Neural cell (in vitro differentiated cells): ENCODE measurements at regions not wholly inside any gene's neighbourhood (a gene's known extent, or its start where the extent isn't known, plus 50 kb on each side); places are given as distances from the start of the nearest gene placed in this dataset.

Experiments
- H2AFZ ChIP-seq: fragments of 200-600, 300-800 bp; sonication (generic), shearing (Covaris generic); 2 replicates; pipeline ENCODE4 v1.6.0; 2014; ENCODE audit warnings: low read depth, mild to moderate bottlenecking, antibody characterized with exemption, low read length, moderate library complexity
- H3F3A ChIP-seq: fragments of 200-600 bp; shearing (Covaris generic); 2 replicates; pipeline ENCODE4 v1.6.1; 2016; ENCODE audit warnings: mild to moderate bottlenecking, moderate library complexity, mixed read lengths, antibody characterized with exemption, low read length; ENCODE audit not compliant: insufficient read depth, poor library complexity, severe bottlenecking
- H3K27ac ChIP-seq: fragments of 200-600, 300-800 bp; sonication (generic), shearing (Covaris generic); 2 replicates; pipeline ENCODE4 v1.5.1; 2014; ENCODE audit warnings: mild to moderate bottlenecking, low read length, moderate library complexity
- H3K27me3 ChIP-seq: fragments of 300-800, 200-600 bp; sonication (generic), shearing (Covaris generic); 2 replicates; pipeline ENCODE4 v1.6.0; 2014; ENCODE audit warnings: mild to moderate bottlenecking, low read depth, low read length, moderate library complexity; ENCODE audit not compliant: insufficient read depth
- H3K36me3 ChIP-seq: fragments of 300-800, 200-600 bp; sonication (generic), shearing (Covaris generic); 2 replicates; pipeline ENCODE4 v1.5.1; 2014; ENCODE audit warnings: mild to moderate bottlenecking, antibody characterized with exemption, low read length, moderate library complexity; ENCODE audit not compliant: insufficient read depth
- H3K4me2 ChIP-seq: fragments of 300-800, 200-600 bp; sonication (generic), shearing (Covaris generic); 2 replicates; pipeline ENCODE4 v1.6.0; 2014; ENCODE audit warnings: mild to moderate bottlenecking, low read length
- H3K4me3 ChIP-seq: fragments of 300-800, 200-600 bp; sonication (generic), shearing (Covaris generic); 2 replicates; pipeline ENCODE4 v1.5.1; 2014; ENCODE audit warnings: mild to moderate bottlenecking, low read length, moderate library complexity
- H3K79me2 ChIP-seq: fragments of 200-600 bp; shearing (Covaris generic); replicated peaks from 2 replicates; pipeline ENCODE4 v1.6.0; 2014; ENCODE audit warnings: mild to moderate bottlenecking, low read length, moderate library complexity; ENCODE audit not compliant: insufficient read depth
- H3K9ac ChIP-seq: fragments of 300-800, 200-600 bp; sonication (generic), shearing (Covaris generic); 2 replicates; pipeline ENCODE4 v1.6.1; 2016; ENCODE audit warnings: mild to moderate bottlenecking, low read length, mixed read lengths
- H3K9me2 ChIP-seq: fragments of 200-600 bp; shearing (Covaris generic); 2 replicates; pipeline ENCODE4 v1.6.1; 2016; ENCODE audit warnings: mild to moderate bottlenecking, low read length, mixed read lengths; ENCODE audit not compliant: insufficient read depth
- H3K9me3 ChIP-seq: fragments of 200-600, 300-800 bp; sonication (generic), shearing (Covaris generic); 2 replicates; pipeline ENCODE4 v1.6.1; 2016; ENCODE audit warnings: mild to moderate bottlenecking, mixed run types, low read length, moderate library complexity, mixed read lengths
- H4K20me1 ChIP-seq: fragments of 200-600 bp; shearing (Covaris generic); 2 replicates; pipeline ENCODE4 v1.6.1; 2016; ENCODE audit warnings: mild to moderate bottlenecking, mixed run types; ENCODE audit not compliant: insufficient read depth
- CTCF ChIP-seq: fragments of 450-650 bp; IDR thresholded peaks from 2 replicates; pipeline ENCODE4 v1.5.1; 2014; ENCODE audit warnings: antibody characterized with exemption, mild to moderate bottlenecking, moderate library complexity; ENCODE audit not compliant: poor library complexity, severe bottlenecking
- EP300 ChIP-seq: fragments of 450-650 bp; conservative IDR thresholded peaks from 2 replicates; pipeline ENCODE4 v1.6.1; 2014; ENCODE audit warnings: antibody characterized with exemption, mild to moderate bottlenecking, moderate library complexity; ENCODE audit not compliant: poor library complexity, severe bottlenecking
- EZH2 ChIP-seq: fragments of 200-600, 300-800 bp; shearing (Covaris generic), sonication (generic); IDR thresholded peaks from 2 replicates; pipeline ENCODE4 v1.6.1; 2014; ENCODE audit warnings: antibody characterized with exemption, low read length, borderline replicate concordance, mild to moderate bottlenecking; ENCODE audit not compliant: insufficient read depth, poor library complexity, severe bottlenecking
- MXI1 ChIP-seq: fragments of 450-650 bp; conservative IDR thresholded peaks from 2 replicates; pipeline ENCODE4 v1.6.1; 2014; ENCODE audit warnings: antibody characterized with exemption, mild to moderate bottlenecking; ENCODE audit not compliant: poor library complexity, severe bottlenecking
- POLR2AphosphoS5 ChIP-seq: IDR thresholded peaks from 2 replicates; pipeline ENCODE4 v1.6.1; 2012
- RAD21 ChIP-seq: fragments of 450-650 bp; conservative IDR thresholded peaks from 2 replicates; pipeline ENCODE4 v1.6.1; 2014; ENCODE audit warnings: antibody characterized with exemption, mild to moderate bottlenecking, moderate library complexity
- REST ChIP-seq: IDR thresholded peaks from 2 replicates; pipeline ENCODE4 v1.6.1; 2012; ENCODE audit warnings: borderline replicate concordance
- SMC3 ChIP-seq: fragments of 450-650 bp; conservative IDR thresholded peaks from 2 replicates; pipeline ENCODE4 v1.6.1; 2014; ENCODE audit warnings: antibody characterized with exemption, mild to moderate bottlenecking, moderate library complexity; ENCODE audit not compliant: poor library complexity
- TAF1 ChIP-seq: IDR thresholded peaks from 2 replicates; pipeline ENCODE4 v1.6.1; 2012; ENCODE audit warnings: low read depth

DNA sequence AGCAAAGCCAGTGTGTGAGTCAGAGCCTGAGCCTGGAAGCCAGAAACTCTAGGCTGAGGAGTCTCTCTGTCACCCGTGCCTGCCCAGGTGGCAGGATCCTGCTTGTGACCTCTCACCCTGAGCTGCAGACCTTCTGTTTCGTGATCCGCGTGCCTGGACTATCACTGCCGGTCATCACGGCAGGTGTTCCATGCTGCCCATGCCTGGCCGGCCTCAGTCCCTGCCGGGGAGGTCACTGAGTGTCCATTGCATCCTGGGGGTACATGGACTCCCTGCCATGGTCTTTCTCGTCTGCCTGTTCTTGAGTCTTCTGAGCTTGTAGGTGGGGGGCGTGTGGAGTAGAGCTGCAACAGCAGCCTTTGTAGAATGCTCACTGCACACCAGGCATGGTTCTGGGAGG is 1032.4 kb downstream of the TBC1D22A start:
- Histone ChIP-seq H3K9me2 (no peaks in the 10 kb centered on the region), H3F3A (no peaks in the 10 kb centered on the region), H3K27ac (no peak overlapping the region), H3K9ac (no peak overlapping the region), H3K27me3 (no peaks in the 10 kb centered on the region), H3K9me3 (no peaks in the 10 kb centered on the region), H3K36me3 (no peaks in the 10 kb centered on the region), H3K79me2 (no peaks in the 10 kb centered on the region), H2AFZ (no peak overlapping the region), H4K20me1 (no peaks in the 10 kb centered on the region), H3K4me3 (no peak overlapping the region), H3K4me2 (no peak overlapping the region)
- no peak for TF ChIP-seq REST
- no peak for TF ChIP-seq POLR2AphosphoS5
- TF ChIP-seq SMC3: no peak
- TF ChIP-seq RAD21: no peak
- no peak for TF ChIP-seq TAF1
- TF ChIP-seq EZH2: no peak
- no peak for TF ChIP-seq CTCF
- no peak for TF ChIP-seq EP300
- TF ChIP-seq MXI1: no peak

GRCh38 chr22:47793304-47794101 is 1031.1 kb downstream of the TBC1D22A start:
- Histone ChIP-seq H3K9me2 (no peaks in the 10 kb centered on the region), H3F3A (no peaks in the 10 kb centered on the region), H3K4me2 (no peak overlapping the region), H3K9me3 (no peaks in the 10 kb centered on the region), H3K9ac (no peak overlapping the region), H3K4me3 (no peak overlapping the region), H4K20me1 (no peaks in the 10 kb centered on the region), H3K27ac (no peak overlapping the region), H2AFZ (no peak overlapping the region), H3K36me3 (no peaks in the 10 kb centered on the region), H3K79me2 (no peaks in the 10 kb centered on the region), H3K27me3 (no peaks in the 10 kb centered on the region)
- TF ChIP-seq TAF1: no peak
- TF ChIP-seq POLR2AphosphoS5: no peak
- TF ChIP-seq EP300: no peak
- TF ChIP-seq SMC3: no peak
- TF ChIP-seq MXI1: no peak
- no peak for TF ChIP-seq EZH2
- TF ChIP-seq RAD21: no peak
- TF ChIP-seq REST: no peak
- TF ChIP-seq CTCF: no peak
